ENCODE measurements at regions not wholly inside any gene's neighbourhood (a gene's known extent, or its start where the extent isn't known, plus 50 kb on each side); places are given as distances from the start of the nearest gene placed in this dataset.
"Not testable (repeated sequence)": the region's sequence is repeated elsewhere in the genome, so short reads cannot be mapped to it uniquely, and the experiment has no call there.

- H3K4me1 ChIP-seq (ENCODE audit: control insufficient read depth in 5 of 5, insufficient read depth in 5 of 5, low read length in 5 of 5) = peaks cover 0 to 4% (median 2%) of the 10 kb centered on the region in 5 donors
- H3K9me3 ChIP-seq (ENCODE audit: control insufficient read depth in 5 of 5, low read length in 5 of 5) = peaks cover 0 to 3% (median 0%) of the 10 kb centered on the region in 5 donors
- no peak overlapping the region for H3K27ac ChIP-seq (ENCODE audit: low read depth, low read length)
- no peaks in the 10 kb centered on the region for H3K27me3 ChIP-seq (ENCODE audit: control insufficient read depth in 5 of 5, insufficient read depth in 4 of 5, low read length in 5 of 5)
- H3K4me3 ChIP-seq (ENCODE audit: low read depth in 1 of 5, low read length in 5 of 5) = no peak overlapping the region
- no peak overlapping the region for H3K9ac ChIP-seq (ENCODE audit: low read length in 5 of 5)
- no peaks in the 10 kb centered on the region for H3K36me3 ChIP-seq (ENCODE audit: control insufficient read depth in 5 of 5, insufficient read depth in 5 of 5, low read length in 5 of 5)
Observed at GRCh38 chr3:177658354-177658753, 461.1 kb upstream of the TBL1XR1 start.

DNA sequence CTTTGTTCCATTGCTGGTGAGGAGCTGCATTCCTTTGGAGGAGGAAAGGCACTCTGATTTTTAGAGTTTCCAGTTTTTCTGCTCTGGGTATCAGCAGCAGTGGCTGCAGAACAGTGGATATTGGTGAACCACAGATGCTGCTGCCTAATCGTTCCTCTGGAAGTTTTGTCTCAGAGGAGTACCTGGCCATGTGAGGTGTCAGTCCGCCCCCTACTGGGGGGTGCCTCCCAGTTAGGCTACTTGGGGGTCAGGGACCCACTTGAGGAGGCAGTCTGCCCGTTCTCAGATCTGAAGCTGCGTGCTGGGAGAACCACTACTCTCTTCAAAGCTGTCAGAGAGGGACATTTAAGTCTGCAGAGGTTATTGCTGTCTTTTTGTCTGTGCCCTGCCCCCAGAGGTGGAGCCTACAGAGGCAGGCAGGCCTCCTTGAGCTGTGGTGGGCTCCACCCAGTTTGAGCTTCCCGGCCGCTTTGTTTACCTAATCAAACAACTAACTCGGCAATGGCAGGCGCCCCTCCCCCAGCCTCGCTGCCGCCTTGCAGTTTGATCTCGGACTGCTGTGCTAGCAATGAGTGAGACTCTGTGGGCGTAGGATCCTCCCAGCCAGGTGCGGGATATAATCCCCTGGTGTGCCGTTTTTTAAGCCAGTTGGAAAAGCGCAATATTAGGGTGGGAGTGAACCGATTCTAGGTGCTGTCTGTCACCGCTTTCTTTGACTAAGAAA lies 467.3 kb upstream of the TBL1XR1 start:
- not testable (repeated sequence) for H3K4me3 ChIP-seq (ENCODE audit: low read depth in 1 of 5, low read length in 5 of 5); H3K9ac ChIP-seq (ENCODE audit: low read length in 5 of 5); H3K27ac ChIP-seq (ENCODE audit: low read depth, low read length); H3K36me3 ChIP-seq (ENCODE audit: control insufficient read depth in 5 of 5, insufficient read depth in 5 of 5, low read length in 5 of 5); H3K27me3 ChIP-seq (ENCODE audit: control insufficient read depth in 5 of 5, insufficient read depth in 4 of 5, low read length in 5 of 5); H3K9me3 ChIP-seq (ENCODE audit: control insufficient read depth in 5 of 5, low read length in 5 of 5); H3K4me1 ChIP-seq (ENCODE audit: control insufficient read depth in 5 of 5, insufficient read depth in 5 of 5, low read length in 5 of 5)

GRCh38 chr3:177665122-177665808 lies 468.0 kb upstream of the TBL1XR1 start:
- no peak overlapping the region for H3K4me3 ChIP-seq (ENCODE audit: low read depth in 1 of 5, low read length in 5 of 5)

DNA sequence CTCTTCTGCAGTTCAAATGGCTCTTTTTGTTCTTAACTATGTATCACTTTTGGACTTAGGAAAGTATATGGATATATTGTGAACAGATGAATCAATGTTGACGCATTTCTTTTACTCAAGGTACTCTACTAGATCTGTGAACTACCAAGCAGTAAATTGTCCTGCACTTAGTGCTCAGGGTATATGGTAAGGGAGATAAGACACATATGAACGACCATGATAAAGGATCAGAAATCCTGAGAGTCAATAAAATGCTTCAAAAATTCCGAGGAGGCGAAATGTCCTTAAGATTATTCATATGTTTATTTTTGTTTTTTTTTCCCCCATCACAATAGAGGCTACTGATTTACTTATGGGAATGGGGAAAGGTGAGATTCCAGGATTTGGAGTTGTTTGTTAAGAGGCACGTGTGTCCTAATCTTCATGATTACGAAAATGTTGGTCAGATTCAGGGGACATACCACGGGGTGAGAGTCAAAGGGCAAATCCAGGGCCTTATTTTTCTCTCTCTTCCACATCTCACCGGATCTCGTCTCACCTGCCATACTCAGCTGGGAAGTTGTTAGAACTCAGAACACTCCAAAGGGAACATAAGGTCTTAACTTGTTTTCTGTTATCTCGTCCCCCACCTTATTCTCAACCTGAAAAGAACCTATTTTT lies 475.1 kb upstream of the TBL1XR1 start:
- Histone ChIP-seq H3K9me3 (ENCODE audit: control insufficient read depth in 5 of 5, low read length in 5 of 5) (no peaks in the 10 kb centered on the region), H3K4me3 (ENCODE audit: low read depth in 1 of 5, low read length in 5 of 5) (no peak overlapping the region), H3K27ac (ENCODE audit: low read depth, low read length) (no peak overlapping the region), H3K4me1 (ENCODE audit: control insufficient read depth in 5 of 5, insufficient read depth in 5 of 5, low read length in 5 of 5) (peaks cover 0 to 15% (median 11%) of the 10 kb centered on the region in 5 donors), H3K36me3 (ENCODE audit: control insufficient read depth in 5 of 5, insufficient read depth in 5 of 5, low read length in 5 of 5) (no peaks in the 10 kb centered on the region), H3K27me3 (ENCODE audit: control insufficient read depth in 5 of 5, insufficient read depth in 4 of 5, low read length in 5 of 5) (no peaks in the 10 kb centered on the region), H3K9ac (ENCODE audit: low read length in 5 of 5) (no peak overlapping the region)

More at GRCh38 chr3:177665122-177665808, 468.0 kb upstream of the TBL1XR1 start:
- H3K9ac ChIP-seq (ENCODE audit: low read length in 5 of 5) = no peak overlapping the region
- H3K36me3 ChIP-seq (ENCODE audit: control insufficient read depth in 5 of 5, insufficient read depth in 5 of 5, low read length in 5 of 5) = no peaks in the 10 kb centered on the region
- no peaks in the 10 kb centered on the region for H3K9me3 ChIP-seq (ENCODE audit: control insufficient read depth in 5 of 5, low read length in 5 of 5)
- no peak overlapping the region for H3K27ac ChIP-seq (ENCODE audit: low read depth, low read length)
- H3K27me3 ChIP-seq (ENCODE audit: control insufficient read depth in 5 of 5, insufficient read depth in 4 of 5, low read length in 5 of 5) = no peaks in the 10 kb centered on the region
- no peaks in the 10 kb centered on the region for H3K4me1 ChIP-seq (ENCODE audit: control insufficient read depth in 5 of 5, insufficient read depth in 5 of 5, low read length in 5 of 5)

DNA sequence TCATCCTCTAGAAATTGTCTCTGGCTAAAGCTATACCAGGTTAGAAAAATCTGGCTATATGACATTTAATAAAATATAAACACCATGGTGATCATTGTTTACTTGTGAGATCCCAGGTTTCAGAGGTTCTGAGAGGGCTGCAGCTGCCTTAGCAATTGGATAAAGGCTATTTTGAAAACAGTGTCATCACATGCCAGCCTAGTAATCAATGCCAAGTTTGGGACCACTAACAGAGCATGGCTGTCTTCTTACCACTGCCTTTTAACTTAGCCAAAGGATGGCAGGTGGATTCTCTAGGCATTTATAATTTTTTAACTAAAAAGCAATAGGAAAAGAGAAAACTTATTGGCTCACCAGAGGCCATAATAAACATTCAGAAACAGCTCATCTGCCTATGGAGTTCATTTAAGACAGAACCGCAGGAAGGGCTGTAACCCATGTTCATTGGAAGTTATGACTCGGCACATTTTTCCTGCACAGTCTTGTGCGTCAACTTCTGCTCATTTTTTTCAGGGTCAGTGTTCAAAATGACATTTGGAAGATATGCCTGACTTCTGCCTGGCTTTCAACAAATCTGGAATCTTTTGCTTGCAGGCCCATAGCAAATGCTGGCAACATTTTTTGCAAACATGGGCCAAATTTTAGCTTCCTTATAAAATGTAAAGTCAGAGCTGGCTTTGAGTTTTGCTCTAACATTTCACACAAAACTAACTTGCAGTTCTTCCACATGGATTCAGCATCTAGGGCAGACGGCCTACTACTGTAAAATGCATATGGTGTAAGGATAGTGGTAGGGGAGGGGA lies 476.0 kb upstream of the TBL1XR1 start:
- Histone ChIP-seq H3K4me1 (ENCODE audit: control insufficient read depth in 5 of 5, insufficient read depth in 5 of 5, low read length in 5 of 5) (peaks cover 0 to 15% (median 11%) of the 10 kb centered on the region in 5 donors), H3K9ac (ENCODE audit: low read length in 5 of 5) (no peak overlapping the region), H3K27ac (ENCODE audit: low read depth, low read length) (no peak overlapping the region), H3K9me3 (ENCODE audit: control insufficient read depth in 5 of 5, low read length in 5 of 5) (no peaks in the 10 kb centered on the region), H3K36me3 (ENCODE audit: control insufficient read depth in 5 of 5, insufficient read depth in 5 of 5, low read length in 5 of 5) (no peaks in the 10 kb centered on the region), H3K27me3 (ENCODE audit: control insufficient read depth in 5 of 5, insufficient read depth in 4 of 5, low read length in 5 of 5) (no peaks in the 10 kb centered on the region), H3K4me3 (ENCODE audit: low read depth in 1 of 5, low read length in 5 of 5) (no peak overlapping the region)

DNA sequence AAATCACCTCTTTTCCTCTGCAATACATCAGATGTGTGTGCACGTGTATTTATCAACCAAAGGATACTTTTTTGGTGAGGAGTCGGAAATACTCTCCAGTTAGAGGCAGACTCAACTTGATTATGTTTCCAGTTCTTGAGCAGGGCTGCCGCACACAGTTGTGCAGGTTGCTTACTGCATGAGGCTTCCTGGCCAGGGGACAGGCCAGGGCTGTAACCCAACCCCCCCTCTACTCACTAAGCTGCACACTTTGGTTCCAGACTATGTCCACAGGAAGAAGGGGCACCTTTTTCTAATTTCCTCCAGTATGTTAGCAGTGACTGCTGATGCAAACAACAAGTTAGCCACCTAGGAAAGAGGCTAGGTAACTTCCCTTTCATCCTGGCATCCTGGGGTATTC lies 476.9 kb upstream of the TBL1XR1 start:
- Histone ChIP-seq H3K9ac (ENCODE audit: low read length in 5 of 5) (no peak overlapping the region), H3K4me1 (ENCODE audit: control insufficient read depth in 5 of 5, insufficient read depth in 5 of 5, low read length in 5 of 5) (peaks cover 0 to 15% (median 11%) of the 10 kb centered on the region in 5 donors), H3K36me3 (ENCODE audit: control insufficient read depth in 5 of 5, insufficient read depth in 5 of 5, low read length in 5 of 5) (no peaks in the 10 kb centered on the region), H3K9me3 (ENCODE audit: control insufficient read depth in 5 of 5, low read length in 5 of 5) (no peaks in the 10 kb centered on the region), H3K27ac (ENCODE audit: low read depth, low read length) (no peak overlapping the region), H3K27me3 (ENCODE audit: control insufficient read depth in 5 of 5, insufficient read depth in 4 of 5, low read length in 5 of 5) (no peaks in the 10 kb centered on the region), H3K4me3 (ENCODE audit: low read depth in 1 of 5, low read length in 5 of 5) (no peak overlapping the region)

DNA sequence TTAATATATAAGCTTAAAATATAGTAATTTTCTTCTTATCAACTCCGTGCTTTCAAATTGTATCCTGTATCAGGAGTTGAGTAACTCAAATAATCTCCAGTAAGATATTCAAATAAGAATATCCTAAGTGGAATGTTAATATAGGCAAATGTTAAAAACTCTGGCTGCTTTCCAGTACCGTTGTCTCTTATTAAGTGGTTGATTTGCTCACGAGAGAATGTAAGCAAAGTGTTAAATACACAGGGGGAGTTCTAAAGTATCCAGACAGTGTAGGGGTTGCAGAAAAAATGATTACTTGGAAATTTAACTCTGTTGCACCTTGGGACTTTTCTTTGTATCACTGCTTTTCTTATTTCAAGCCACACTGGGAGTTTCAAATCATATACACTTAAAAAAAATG lies 478.9 kb upstream of the TBL1XR1 start:
- H3K36me3 ChIP-seq (ENCODE audit: control insufficient read depth in 5 of 5, insufficient read depth in 5 of 5, low read length in 5 of 5) = no peaks in the 10 kb centered on the region
- no peak overlapping the region for H3K27ac ChIP-seq (ENCODE audit: low read depth, low read length)
- no peak overlapping the region for H3K9ac ChIP-seq (ENCODE audit: low read length in 5 of 5)
- no peaks in the 10 kb centered on the region for H3K27me3 ChIP-seq (ENCODE audit: control insufficient read depth in 5 of 5, insufficient read depth in 4 of 5, low read length in 5 of 5)
- H3K9me3 ChIP-seq (ENCODE audit: control insufficient read depth in 5 of 5, low read length in 5 of 5) = no peaks in the 10 kb centered on the region
- no peak overlapping the region for H3K4me3 ChIP-seq (ENCODE audit: low read depth in 1 of 5, low read length in 5 of 5)
- peaks cover 0 to 21% (median 17%) of the 10 kb centered on the region in 5 donors for H3K4me1 ChIP-seq (ENCODE audit: control insufficient read depth in 5 of 5, insufficient read depth in 5 of 5, low read length in 5 of 5)

- Histone ChIP-seq H3K9me3 (ENCODE audit: control insufficient read depth in 5 of 5, low read length in 5 of 5) (no peaks in the 10 kb centered on the region), H3K27ac (ENCODE audit: low read depth, low read length) (no peak overlapping the region), H3K27me3 (ENCODE audit: control insufficient read depth in 5 of 5, insufficient read depth in 4 of 5, low read length in 5 of 5) (no peaks in the 10 kb centered on the region), H3K9ac (ENCODE audit: low read length in 5 of 5) (no peak overlapping the region), H3K4me3 (ENCODE audit: low read depth in 1 of 5, low read length in 5 of 5) (no peak overlapping the region), H3K4me1 (ENCODE audit: control insufficient read depth in 5 of 5, insufficient read depth in 5 of 5, low read length in 5 of 5) (peaks cover 0 to 24% (median 21%) of the 10 kb centered on the region in 5 donors), H3K36me3 (ENCODE audit: control insufficient read depth in 5 of 5, insufficient read depth in 5 of 5, low read length in 5 of 5) (no peaks in the 10 kb centered on the region)
Observed at GRCh38 chr3:177676947-177677587, 479.8 kb upstream of the TBL1XR1 start.

DNA sequence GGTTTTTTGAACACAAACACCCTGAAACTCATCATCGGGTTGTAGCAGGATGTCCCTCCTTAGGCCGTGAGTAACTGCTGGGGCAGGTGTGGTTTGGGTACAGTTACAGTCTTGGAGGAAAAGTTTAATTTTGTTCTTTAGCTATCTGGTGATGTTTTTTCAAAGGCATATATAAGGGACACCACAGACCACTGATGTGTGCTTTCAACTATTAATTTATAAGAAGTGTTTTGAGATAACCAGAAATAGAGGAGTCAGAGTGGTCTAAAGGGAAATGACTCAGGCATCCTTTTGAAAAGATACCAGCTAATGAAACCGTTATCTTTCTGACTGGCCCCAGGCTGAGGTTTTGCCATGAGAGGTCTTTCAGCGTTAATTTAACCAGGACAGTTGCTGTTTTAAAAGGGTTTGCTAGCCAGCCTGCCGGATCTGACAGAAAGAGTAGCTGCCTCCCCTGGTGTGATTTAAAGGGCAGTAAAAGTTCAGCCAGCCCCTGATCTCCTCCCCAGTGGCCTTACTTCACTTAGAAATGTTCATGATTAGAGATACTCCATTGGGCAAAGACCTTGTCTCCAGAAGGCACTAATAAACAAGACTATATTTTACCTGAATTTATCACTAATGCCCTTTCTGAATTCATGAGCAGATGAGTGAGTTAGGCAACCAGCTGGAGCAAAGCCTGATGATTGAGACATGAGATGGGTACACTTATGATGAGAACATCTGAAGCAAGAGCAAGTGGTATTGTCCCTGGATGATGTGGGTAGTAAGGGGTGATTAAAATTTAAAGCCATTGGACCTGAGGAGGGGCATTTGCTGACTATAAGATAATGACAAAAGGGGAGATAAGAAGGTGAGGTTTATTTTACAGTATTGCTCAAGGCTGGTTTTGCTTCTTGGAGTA lies 482.5 kb upstream of the TBL1XR1 start:
- Histone ChIP-seq H3K4me1 (ENCODE audit: control insufficient read depth in 5 of 5, insufficient read depth in 5 of 5, low read length in 5 of 5) (peaks cover 0 to 22% (median 6%) of the 10 kb centered on the region in 5 donors), H3K36me3 (ENCODE audit: control insufficient read depth in 5 of 5, insufficient read depth in 5 of 5, low read length in 5 of 5) (no peaks in the 10 kb centered on the region), H3K9ac (ENCODE audit: low read length in 5 of 5) (no peak overlapping the region), H3K27me3 (ENCODE audit: control insufficient read depth in 5 of 5, insufficient read depth in 4 of 5, low read length in 5 of 5) (no peaks in the 10 kb centered on the region), H3K27ac (ENCODE audit: low read depth, low read length) (no peak overlapping the region), H3K4me3 (ENCODE audit: low read depth in 1 of 5, low read length in 5 of 5) (no peak overlapping the region), H3K9me3 (ENCODE audit: control insufficient read depth in 5 of 5, low read length in 5 of 5) (no peaks in the 10 kb centered on the region)
